Lung (tissue), 11 donors: ENCODE measurements at regions not wholly inside any gene's neighbourhood (a gene's known extent, or its start where the extent isn't known, plus 50 kb on each side); places are given as distances from the start of the nearest gene placed in this dataset.
A peak's percentile ranks its signal among the peaks of the same experiment; 100 is the strongest.

ENCODE experiments used
- ATAC-seq: fragments of 200-7000 bp; cut with Tn5 transposase; one replicate; pipeline ENCODE4 v1.9.1; 2020; ENCODE audit warnings: moderate number of reproducible peaks; ENCODE audit not compliant: insufficient read depth, low FRiP score
- DNase-seq, 3 donors: peaks; one replicate each; pipeline ENCODE4 v3.0.0-alpha.2; 2013 to 2017
- H3K27ac ChIP-seq, 2 donors: one replicate each; pipeline ENCODE4 v1.5.1; 2013; ENCODE audit warnings: mild to moderate bottlenecking in 2 of 2, moderate library complexity in 2 of 2, control low read depth in 1 of 2, inconsistent platforms in 1 of 2, low read depth in 1 of 2, low read length in 1 of 2
- H3K27me3 ChIP-seq, 3 donors: one replicate each; pipeline ENCODE4 v1.5.1; 2013; ENCODE audit warnings: low read length in 2 of 3; ENCODE audit not compliant: control insufficient read depth in 3 of 3, insufficient read depth in 3 of 3
- H3K36me3 ChIP-seq, 4 donors: one replicate each; pipeline ENCODE4 v1.5.1; 2013; ENCODE audit warnings: low read length in 4 of 4, mild to moderate bottlenecking in 1 of 4, moderate library complexity in 1 of 4; ENCODE audit not compliant: control insufficient read depth in 4 of 4, insufficient read depth in 4 of 4
- H3K4me1 ChIP-seq, 5 donors: one replicate each; pipeline ENCODE4 v1.5.1; 2013; ENCODE audit warnings: low read length in 5 of 5, mild to moderate bottlenecking in 2 of 5, moderate library complexity in 1 of 5; ENCODE audit not compliant: control insufficient read depth in 5 of 5, insufficient read depth in 5 of 5
- H3K4me3 ChIP-seq: one replicate; pipeline ENCODE4 v1.5.1; 2013; ENCODE audit warnings: mild to moderate bottlenecking, control low read depth, moderate library complexity
- H3K9ac ChIP-seq, 2 donors: one replicate each; pipeline ENCODE4 v1.5.1; 2013; ENCODE audit warnings: low read length in 2 of 2, control low read depth in 1 of 2; ENCODE audit not compliant: insufficient read depth in 1 of 2
- H3K9me3 ChIP-seq, 4 donors: one replicate each; pipeline ENCODE4 v1.5.1; 2013; ENCODE audit warnings: low read length in 3 of 4, mild to moderate bottlenecking in 1 of 4, moderate library complexity in 1 of 4; ENCODE audit not compliant: control insufficient read depth in 4 of 4, insufficient read depth in 3 of 4
- WGBS, 2 donors: extraction: QIAGEN DNeasy Blood & Tissue Kit; methylation state at CpG; one replicate each; pipeline ENCODE4 v1.1.7; 2013; 5-methylcytosine and 5-hydroxymethylcytosine counted together
- TF ChIP-seq, protein P1 (sequence below): IDR thresholded peaks from 2 replicates; pipeline ENCODE4 v1.5.1; 2012; ENCODE audit warnings: mild to moderate bottlenecking; ENCODE audit errors: control extremely low read depth, extremely low read depth
- donor health status: control.
- donor health status: control.
- donor health status: Bipolar disorder and iron deficiency.
- donor health status: healthy.
- donor health status: DM: yes; HTN: yes; CAD: no.

DNA sequence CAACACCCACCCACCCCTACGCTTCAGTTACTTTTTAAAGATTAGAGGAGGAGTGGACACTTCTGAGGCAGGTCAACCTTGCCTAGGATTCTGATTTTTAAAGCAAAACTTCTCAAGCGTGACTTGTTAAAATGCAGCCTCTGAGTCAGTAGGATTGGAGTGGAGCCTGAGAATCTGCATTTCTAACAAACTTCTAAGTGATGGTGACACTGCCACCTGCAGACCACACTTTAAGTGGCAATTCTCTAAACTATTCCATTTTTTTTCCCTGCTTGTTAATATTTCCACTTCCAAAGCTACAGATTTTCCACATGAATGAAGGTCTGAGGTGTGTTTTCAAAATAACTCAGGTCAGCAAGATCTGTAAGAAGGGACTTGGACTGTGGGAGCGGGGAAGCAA lies 171.1 kb upstream of the CCDC150 start:
- H3K27me3 ChIP-seq, result no peaks in the 10 kb centered on the region
- 95 to 97% methylated on average over 3 of the region's 3 CpGs for WGBS, 2 donors
- H3K36me3 ChIP-seq, result no peaks in the 10 kb centered on the region
- peaks cover 0 to 2% (median 0%) of the 10 kb centered on the region in 5 donors for H3K4me1 ChIP-seq
- ATAC-seq (no peak), DNase-seq (no peak)
- no peak overlapping the region for H3K4me3 ChIP-seq
- TF ChIP-seq, protein P1, sequence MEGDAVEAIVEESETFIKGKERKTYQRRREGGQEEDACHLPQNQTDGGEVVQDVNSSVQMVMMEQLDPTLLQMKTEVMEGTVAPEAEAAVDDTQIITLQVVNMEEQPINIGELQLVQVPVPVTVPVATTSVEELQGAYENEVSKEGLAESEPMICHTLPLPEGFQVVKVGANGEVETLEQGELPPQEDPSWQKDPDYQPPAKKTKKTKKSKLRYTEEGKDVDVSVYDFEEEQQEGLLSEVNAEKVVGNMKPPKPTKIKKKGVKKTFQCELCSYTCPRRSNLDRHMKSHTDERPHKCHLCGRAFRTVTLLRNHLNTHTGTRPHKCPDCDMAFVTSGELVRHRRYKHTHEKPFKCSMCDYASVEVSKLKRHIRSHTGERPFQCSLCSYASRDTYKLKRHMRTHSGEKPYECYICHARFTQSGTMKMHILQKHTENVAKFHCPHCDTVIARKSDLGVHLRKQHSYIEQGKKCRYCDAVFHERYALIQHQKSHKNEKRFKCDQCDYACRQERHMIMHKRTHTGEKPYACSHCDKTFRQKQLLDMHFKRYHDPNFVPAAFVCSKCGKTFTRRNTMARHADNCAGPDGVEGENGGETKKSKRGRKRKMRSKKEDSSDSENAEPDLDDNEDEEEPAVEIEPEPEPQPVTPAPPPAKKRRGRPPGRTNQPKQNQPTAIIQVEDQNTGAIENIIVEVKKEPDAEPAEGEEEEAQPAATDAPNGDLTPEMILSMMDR, result no peak
- H3K27ac ChIP-seq, result no peak overlapping the region
- no peak overlapping the region for H3K9ac ChIP-seq
- no peaks in the 10 kb centered on the region for H3K9me3 ChIP-seq

DNA sequence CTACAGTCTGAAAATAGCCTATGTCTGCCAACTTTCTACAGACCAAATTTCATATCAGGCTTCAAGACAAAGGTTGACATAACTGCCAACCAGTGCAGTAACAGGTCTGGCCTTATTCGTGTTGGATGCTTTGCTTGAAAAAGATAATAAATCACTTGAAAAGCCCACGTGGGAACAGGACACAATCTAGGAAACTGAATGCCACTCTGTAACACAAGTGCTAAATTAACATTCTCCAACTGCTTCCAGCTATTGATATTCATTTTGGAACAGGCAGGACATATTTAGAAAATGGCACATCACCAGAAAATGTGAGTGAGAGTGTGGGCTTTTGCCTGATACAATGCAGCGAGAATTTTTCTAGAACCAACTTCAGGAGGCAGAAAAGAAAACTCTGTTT lies 165.9 kb upstream of the CCDC150 start:
- Histone ChIP-seq H3K36me3 (no peaks in the 10 kb centered on the region), H3K4me3 (no peak overlapping the region), H3K9ac (no peak overlapping the region), H3K27me3 (no peaks in the 10 kb centered on the region), H3K27ac (no peak overlapping the region), H3K4me1 (peaks cover 0 to 4% (median 0%) of the 10 kb centered on the region in 5 donors), H3K9me3 (no peaks in the 10 kb centered on the region)
- ATAC-seq, result no peak
- 24 to 40% methylated on average over 3 of the region's 3 CpGs for WGBS, 2 donors
- TF ChIP-seq, protein P1, result no peak
- DNase-seq, result peak in 1 of 3 donors; percentile 2

DNA sequence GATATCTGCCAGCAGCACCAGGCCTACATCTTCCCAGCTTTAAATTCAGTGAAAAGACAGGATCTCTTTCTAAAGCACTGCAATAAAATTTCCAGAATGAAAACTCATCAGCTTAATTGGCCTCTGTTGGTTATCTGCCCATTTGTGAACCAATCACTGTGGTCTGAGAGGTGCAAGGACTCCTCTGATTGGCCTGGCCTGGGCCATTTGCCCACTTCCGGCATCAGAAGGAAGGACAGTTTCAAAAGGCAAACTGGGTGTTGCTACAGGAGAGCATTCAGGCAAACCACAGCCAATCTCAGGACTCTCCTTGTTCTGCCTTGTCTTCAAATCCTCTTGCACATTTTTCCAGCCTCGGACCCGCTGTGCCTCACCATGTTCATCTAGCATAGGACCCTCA lies 163.9 kb upstream of the CCDC150 start:
- H3K27ac ChIP-seq, result no peak overlapping the region
- H3K9me3 ChIP-seq, result no peaks in the 10 kb centered on the region
- 91 to 96% methylated on average over 3 of the region's 3 CpGs for WGBS, 2 donors
- H3K27me3 ChIP-seq, result no peaks in the 10 kb centered on the region
- H3K4me3 ChIP-seq, result no peak overlapping the region
- H3K36me3 ChIP-seq, result no peaks in the 10 kb centered on the region
- H3K4me1 ChIP-seq, result peaks cover 0 to 10% (median 0%) of the 10 kb centered on the region in 5 donors
- DNase-seq, result no peak
- TF ChIP-seq, protein P1, result no peak
- no peak overlapping the region for H3K9ac ChIP-seq
- ATAC-seq, result no peak

DNA sequence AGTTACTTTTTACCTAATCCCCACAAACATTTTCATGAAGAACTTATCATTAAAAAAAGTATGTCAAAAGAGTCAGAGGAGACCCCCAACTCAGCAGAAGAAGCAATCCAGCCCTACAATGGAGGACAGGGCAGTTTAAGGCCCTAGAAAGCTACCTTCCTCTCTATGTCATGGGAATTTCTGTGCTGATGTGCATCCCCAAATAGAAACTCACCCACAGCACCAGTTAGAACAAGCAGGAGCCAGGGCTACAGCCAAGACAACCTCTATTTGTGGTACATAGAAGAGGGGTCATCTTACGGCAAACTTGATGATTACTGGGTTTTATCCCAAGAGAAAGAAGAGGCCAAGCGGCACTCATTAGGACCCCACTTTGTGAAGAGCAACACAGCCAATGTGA lies 160.9 kb upstream of the CCDC150 start:
- H3K9ac ChIP-seq, result no peak overlapping the region
- ATAC-seq, result no peak
- no peaks in the 10 kb centered on the region for H3K27me3 ChIP-seq
- DNase-seq, result no peak
- no peak overlapping the region for H3K4me3 ChIP-seq
- H3K4me1 ChIP-seq, result peaks cover 0 to 10% (median 0%) of the 10 kb centered on the region in 5 donors
- H3K9me3 ChIP-seq, result peaks cover 0 to 4% (median 0%) of the 10 kb centered on the region in 4 donors
- 97 to 98% methylated on average over 2 of the region's 2 CpGs for WGBS, 2 donors
- no peak overlapping the region for H3K27ac ChIP-seq
- H3K36me3 ChIP-seq, result no peaks in the 10 kb centered on the region
- TF ChIP-seq, protein P1, result no peak
